H9 (cell line): ENCODE measurements at regions not wholly inside any gene's neighbourhood (a gene's known extent, or its start where the extent isn't known, plus 50 kb on each side); places are given as distances from the start of the nearest gene placed in this dataset.

Experiments used
- DNase-seq: peaks from one replicate; pipeline ENCODE4 v3.0.0-alpha.2; 2017
- H2AFZ ChIP-seq: one replicate; pipeline ENCODE4 v1.6.1; 2013; ENCODE audit warnings: mild to moderate bottlenecking, low read length, control low read depth, moderate library complexity
- H2AK5ac ChIP-seq: 2 replicates; pipeline ENCODE4 v1.6.1; 2013; ENCODE audit warnings: low read length, control low read depth, mixed read lengths; ENCODE audit not compliant: insufficient read length
- H2BK120ac ChIP-seq: one replicate; pipeline ENCODE4 v1.6.1; 2013; ENCODE audit warnings: low read depth, mild to moderate bottlenecking, low read length, control low read depth, inconsistent platforms; ENCODE audit not compliant: poor library complexity, severe bottlenecking
- H2BK12ac ChIP-seq: 2 replicates; pipeline ENCODE4 v1.6.1; 2013; ENCODE audit warnings: low read length, control low read depth, mixed read lengths, low read depth; ENCODE audit not compliant: insufficient read length
- H2BK15ac ChIP-seq: 2 replicates; pipeline ENCODE4 v1.6.1; 2013; ENCODE audit warnings: low read depth, low read length, control low read depth
- H2BK20ac ChIP-seq: one replicate; pipeline ENCODE4 v1.6.1; 2013; ENCODE audit warnings: low read depth, mild to moderate bottlenecking, low read length, control low read depth, inconsistent platforms; ENCODE audit not compliant: poor library complexity, severe bottlenecking
- H2BK5ac ChIP-seq: 2 replicates; pipeline ENCODE4 v1.6.1; 2013; ENCODE audit warnings: low read length, control low read depth, mixed read lengths; ENCODE audit not compliant: insufficient read length
- H3K14ac ChIP-seq: 2 replicates; pipeline ENCODE4 v1.6.1; 2013; ENCODE audit warnings: low read length, control low read depth; ENCODE audit not compliant: insufficient read depth
- H3K18ac ChIP-seq: 2 replicates; pipeline ENCODE4 v1.6.1; 2013; ENCODE audit warnings: low read depth, mild to moderate bottlenecking, mixed read lengths, low read length, control low read depth; ENCODE audit not compliant: insufficient read length
- H3K23ac ChIP-seq: 2 replicates; pipeline ENCODE4 v1.6.1; 2013; ENCODE audit warnings: low read length, control low read depth, mixed read lengths, low read depth; ENCODE audit not compliant: insufficient read length
- H3K23me2 ChIP-seq: 2 replicates; pipeline ENCODE4 v1.6.1; 2013; ENCODE audit warnings: low read depth, mild to moderate bottlenecking, mixed read lengths, low read length, control low read depth; ENCODE audit not compliant: insufficient read length, poor library complexity, severe bottlenecking
- H3K27ac ChIP-seq: 2 replicates; pipeline ENCODE4 v1.5.1; 2013; ENCODE audit warnings: low read length, control low read depth, mixed read lengths, low read depth; ENCODE audit not compliant: insufficient read length
- H3K27me3 ChIP-seq: 2 replicates; pipeline ENCODE4 v1.6.1; 2013; ENCODE audit warnings: low read length, control low read depth, inconsistent platforms; ENCODE audit not compliant: insufficient read depth
- H3K4ac ChIP-seq: 2 replicates; pipeline ENCODE4 v1.6.1; 2013; ENCODE audit warnings: low read depth, mild to moderate bottlenecking, control low read depth, inconsistent platforms, low read length, moderate library complexity
- H3K4me1 ChIP-seq: 2 replicates; pipeline ENCODE4 v1.6.1; 2013; ENCODE audit warnings: low read length, control low read depth, inconsistent platforms; ENCODE audit not compliant: insufficient read depth
- H3K4me2 ChIP-seq: 2 replicates; pipeline ENCODE4 v1.6.1; 2013; ENCODE audit warnings: low read length, control low read depth, mixed read lengths; ENCODE audit not compliant: insufficient read length, insufficient read depth
- H3K56ac ChIP-seq: 2 replicates; pipeline ENCODE4 v1.6.1; 2013; ENCODE audit warnings: low read depth, mild to moderate bottlenecking, mixed read lengths, low read length, control low read depth; ENCODE audit not compliant: insufficient read length
- H3K79me1 ChIP-seq: 2 replicates; pipeline ENCODE4 v1.6.1; 2013; ENCODE audit warnings: low read depth, mild to moderate bottlenecking, moderate library complexity, low read length, control low read depth, inconsistent platforms; ENCODE audit not compliant: insufficient read depth, poor library complexity, severe bottlenecking
- H3K79me2 ChIP-seq: 2 replicates; pipeline ENCODE4 v1.6.1; 2013; ENCODE audit warnings: low read length, control low read depth, inconsistent platforms; ENCODE audit not compliant: insufficient read depth
- H3K9ac ChIP-seq: 2 replicates; pipeline ENCODE4 v1.6.1; 2013; ENCODE audit warnings: low read length, control low read depth, mixed read lengths; ENCODE audit not compliant: insufficient read length; ENCODE audit errors: extremely low read depth
- H3K9me3 ChIP-seq: one replicate; pipeline ENCODE4 v1.6.1; 2013; ENCODE audit warnings: low read depth, low read length, inconsistent platforms; ENCODE audit not compliant: control insufficient read depth
- H3T11ph ChIP-seq: one replicate; pipeline ENCODE4 v1.6.1; 2013; ENCODE audit warnings: mild to moderate bottlenecking, low read length, control low read depth, inconsistent platforms
- H4K20me1 ChIP-seq: one replicate; pipeline ENCODE4 v1.6.1; 2013; ENCODE audit not compliant: control insufficient read depth, insufficient read length, insufficient read depth
- H4K5ac ChIP-seq: 2 replicates; pipeline ENCODE4 v1.6.1; 2013; ENCODE audit warnings: low read depth, mild to moderate bottlenecking, mixed read lengths, low read length, control low read depth; ENCODE audit not compliant: insufficient read length
- H4K8ac ChIP-seq: replicated peaks from 2 replicates; pipeline ENCODE4 v1.6.1; 2013; ENCODE audit warnings: low read length, control low read depth, mixed read lengths, low read depth; ENCODE audit not compliant: insufficient read length
- H4K91ac ChIP-seq: 2 replicates; pipeline ENCODE4 v1.6.1; 2013; ENCODE audit warnings: low read depth, mild to moderate bottlenecking, moderate library complexity, mixed read lengths, low read length, control low read depth; ENCODE audit not compliant: insufficient read length
- H3K27ac Mint-ChIP-seq, 3 experiments: 2 replicates in 2 of 3; 3 replicates in 1 of 3; pipeline ENCODE4 v1.8.0; 2020 to 2021; ENCODE audit warnings: mixed read lengths in 3 of 3, mild to moderate bottlenecking in 1 of 3, moderate library complexity in 1 of 3
- H3K27me3 Mint-ChIP-seq: 2 replicates; pipeline ENCODE4 v1.8.0; 2021; ENCODE audit warnings: low read depth, mild to moderate bottlenecking, moderate library complexity, mixed read lengths
- H3K36me3 Mint-ChIP-seq, 3 experiments: 2 replicates in 2 of 3; 3 replicates in 1 of 3; pipeline ENCODE4 v1.8.0; 2020 to 2021; ENCODE audit warnings: low read depth in 3 of 3, mixed read lengths in 3 of 3; ENCODE audit not compliant: insufficient read depth in 1 of 3
- H3K4me1 Mint-ChIP-seq, 2 experiments: 2 replicates each; pipeline ENCODE4 v1.8.0; 2020; ENCODE audit warnings: mixed read lengths in 2 of 2
- H3K4me3 Mint-ChIP-seq, 2 experiments: 2 replicates in 1 of 2; 3 replicates in 1 of 2; pipeline ENCODE4 v1.8.0; 2020 to 2021; ENCODE audit warnings: mild to moderate bottlenecking in 2 of 2, mixed read lengths in 2 of 2, moderate library complexity in 1 of 2
- H3K9me3 Mint-ChIP-seq, 2 experiments: 2 replicates in 1 of 2; 3 replicates in 1 of 2; pipeline ENCODE4 v1.8.0; 2020; ENCODE audit warnings: mild to moderate bottlenecking in 2 of 2, mixed read lengths in 2 of 2, moderate library complexity in 1 of 2
- TF ChIP-seq, protein P1 (sequence below): fragments of 200-600 bp; sonication (generic); conservative IDR thresholded peaks from 3 replicates; pipeline ENCODE4 v1.8.0; 2021; ENCODE audit warnings: antibody characterized with exemption, mild to moderate bottlenecking

DNA sequence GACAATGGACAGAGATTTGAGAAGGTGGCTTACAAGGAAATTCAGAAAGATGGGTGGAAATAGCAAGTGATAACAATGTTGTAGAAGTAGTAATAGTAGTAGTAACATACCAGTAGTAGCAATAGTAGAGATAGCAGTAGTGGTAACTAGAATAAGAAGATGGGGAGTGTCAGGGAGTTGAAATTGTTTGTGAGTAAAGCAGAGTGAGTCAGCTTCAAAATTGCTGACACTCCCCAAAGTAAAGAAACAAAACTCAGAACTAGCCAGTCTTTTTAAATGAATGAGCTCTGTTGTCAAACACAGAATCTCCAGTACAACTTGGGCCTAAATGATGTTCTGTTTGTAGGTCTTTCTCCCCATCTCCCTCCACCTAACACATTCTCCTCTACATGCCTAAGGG lies 1040.9 kb downstream of the CBLN2 start:
- Histone ChIP-seq H2BK5ac (no peak overlapping the region), H3K4me1 (no peaks in the 10 kb centered on the region), H4K20me1 (no peaks in the 10 kb centered on the region), H2BK12ac (no peak overlapping the region), H3K56ac (no peak overlapping the region), H3K79me2 (no peaks in the 10 kb centered on the region), H3K27ac (no peak overlapping the region), H3K9ac (no peak overlapping the region), H3K4me2 (no peak overlapping the region), H3K14ac (no peak overlapping the region), H2BK20ac (no peak overlapping the region), H3K23ac (no peak overlapping the region), H3T11ph (no peak overlapping the region), H3K23me2 (no peaks in the 10 kb centered on the region), H3K27me3 (no peaks in the 10 kb centered on the region), H3K9me3 (no peaks in the 10 kb centered on the region), H3K79me1 (no peaks in the 10 kb centered on the region), H2AFZ (no peak overlapping the region), H4K5ac (no peak overlapping the region), H3K4ac (no peak overlapping the region), H3K18ac (no peak overlapping the region), H4K91ac (no peak overlapping the region), H2BK120ac (no peak overlapping the region), H4K8ac (no peak overlapping the region), H2BK15ac (no peak overlapping the region), H2AK5ac (no peak overlapping the region)
- H3K27me3 Mint-ChIP-seq, result peaks cover 3% of the 10 kb centered on the region; the same call in 1 of the 2 replicates
- no peaks in the 10 kb centered on the region for H3K4me1 Mint-ChIP-seq
- peaks cover 3 to 4% of the 10 kb centered on the region in 2 experiments; a peak in 4 of 5 replicates for H3K9me3 Mint-ChIP-seq
- DNase-seq, result no peak
- TF ChIP-seq, protein P1, sequence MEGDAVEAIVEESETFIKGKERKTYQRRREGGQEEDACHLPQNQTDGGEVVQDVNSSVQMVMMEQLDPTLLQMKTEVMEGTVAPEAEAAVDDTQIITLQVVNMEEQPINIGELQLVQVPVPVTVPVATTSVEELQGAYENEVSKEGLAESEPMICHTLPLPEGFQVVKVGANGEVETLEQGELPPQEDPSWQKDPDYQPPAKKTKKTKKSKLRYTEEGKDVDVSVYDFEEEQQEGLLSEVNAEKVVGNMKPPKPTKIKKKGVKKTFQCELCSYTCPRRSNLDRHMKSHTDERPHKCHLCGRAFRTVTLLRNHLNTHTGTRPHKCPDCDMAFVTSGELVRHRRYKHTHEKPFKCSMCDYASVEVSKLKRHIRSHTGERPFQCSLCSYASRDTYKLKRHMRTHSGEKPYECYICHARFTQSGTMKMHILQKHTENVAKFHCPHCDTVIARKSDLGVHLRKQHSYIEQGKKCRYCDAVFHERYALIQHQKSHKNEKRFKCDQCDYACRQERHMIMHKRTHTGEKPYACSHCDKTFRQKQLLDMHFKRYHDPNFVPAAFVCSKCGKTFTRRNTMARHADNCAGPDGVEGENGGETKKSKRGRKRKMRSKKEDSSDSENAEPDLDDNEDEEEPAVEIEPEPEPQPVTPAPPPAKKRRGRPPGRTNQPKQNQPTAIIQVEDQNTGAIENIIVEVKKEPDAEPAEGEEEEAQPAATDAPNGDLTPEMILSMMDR, result no peak
- H3K36me3 Mint-ChIP-seq, result peaks cover 0 to 5% (median 0%) of the 10 kb centered on the region in 3 experiments; a peak in 3 of 7 replicates
- no peak overlapping the region for H3K4me3 Mint-ChIP-seq
- no peak overlapping the region for H3K27ac Mint-ChIP-seq
